HEK293T (cell line): ENCODE measurements at regions not wholly inside any gene's neighbourhood (a gene's known extent, or its start where the extent isn't known, plus 50 kb on each side); places are given as distances from the start of the nearest gene placed in this dataset.

Experiments
- BHLHE40 ChIP-seq: fragments of 450-650 bp; IDR thresholded peaks from 2 replicates; pipeline ENCODE4 v1.6.1; 2016; ENCODE audit warnings: mild to moderate bottlenecking, moderate library complexity, borderline replicate concordance
- TARDBP ChIP-seq: fragments of 450-650 bp; IDR thresholded peaks from 2 replicates; pipeline ENCODE4 v1.6.1; 2016

DNA sequence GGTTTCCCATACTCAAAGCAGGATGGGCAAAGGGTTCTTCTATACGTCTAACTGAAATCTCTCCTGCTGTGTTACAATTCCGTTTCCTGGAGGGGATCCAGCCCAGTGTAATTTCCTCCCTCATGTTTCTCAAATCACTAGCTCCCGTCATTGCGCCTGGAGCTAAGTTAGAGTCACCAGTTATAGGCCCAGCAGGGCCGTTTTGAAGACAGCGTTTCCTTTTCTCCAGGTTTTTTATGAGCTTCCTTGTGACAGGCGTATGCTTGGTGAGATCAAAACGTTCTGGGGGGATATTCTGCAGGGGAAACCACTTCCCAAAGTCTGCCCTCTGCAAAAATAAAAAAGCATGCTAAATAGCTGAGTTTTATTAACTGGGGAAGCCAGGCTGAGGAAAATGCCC is 53.0 kb upstream of the WWC1 start:
- TF ChIP-seq TARDBP (no peak), BHLHE40 (no peak)
